HEK293T (cell line): ENCODE measurements at regions not wholly inside any gene's neighbourhood (a gene's known extent, or its start where the extent isn't known, plus 50 kb on each side); places are given as distances from the start of the nearest gene placed in this dataset.
"Not testable (repeated sequence)": the region's sequence is repeated elsewhere in the genome, so short reads cannot be mapped to it uniquely, and the experiment has no call there.

Source experiments
- CTCF ChIA-PET: fragments of 350-600 bp; formaldehyde crosslinking; extraction: SDS; loops from one replicate; lab custom pipeline; 2021; ENCODE audit warnings: antibody characterized with exemption, inconsistent platforms; lab: Yijun Ruan, JAX
- POLR2A ChIA-PET: fragments of 350-600 bp; formaldehyde crosslinking; extraction: SDS; loops from one replicate; lab custom pipeline; 2020; ENCODE audit warnings: antibody characterized with exemption, inconsistent platforms; lab: Yijun Ruan, JAX
- DNase-seq: peaks from one replicate; pipeline ENCODE4 v3.0.0; 2012; ENCODE audit warnings: mixed read lengths; ENCODE audit errors: extremely low spot score
- ARNT ChIP-seq: fragments of 450-650 bp; IDR thresholded peaks from 2 replicates; pipeline ENCODE4 v1.6.1; 2017; ENCODE audit warnings: mild to moderate bottlenecking
- BHLHE40 ChIP-seq: fragments of 450-650 bp; IDR thresholded peaks from 2 replicates; pipeline ENCODE4 v1.6.1; 2016; ENCODE audit warnings: mild to moderate bottlenecking, moderate library complexity, borderline replicate concordance
- CTBP1 ChIP-seq: fragments of 450-650 bp; IDR thresholded peaks from 2 replicates; pipeline ENCODE4 v1.6.1; 2016; ENCODE audit warnings: borderline replicate concordance
- ELF4 ChIP-seq: fragments of 450-650 bp; IDR thresholded peaks from 2 replicates; pipeline ENCODE4 v1.6.1; 2017; ENCODE audit warnings: antibody characterized with exemption
- FOXA1 ChIP-seq: fragments of 450-650 bp; IDR thresholded peaks from 2 replicates; pipeline ENCODE4 v1.6.1; 2016; ENCODE audit warnings: mild to moderate bottlenecking
- FOXK2 ChIP-seq: fragments of 450-650 bp; IDR thresholded peaks from 2 replicates; pipeline ENCODE4 v1.6.1; 2016; ENCODE audit warnings: mild to moderate bottlenecking
- FOXM1 ChIP-seq: fragments of 450-650 bp; IDR thresholded peaks from 2 replicates; pipeline ENCODE4 v1.6.1; 2017; ENCODE audit warnings: mild to moderate bottlenecking, borderline replicate concordance
- HDGF ChIP-seq: fragments of 450-650 bp; IDR thresholded peaks from 2 replicates; pipeline ENCODE4 v1.6.1; 2017; ENCODE audit warnings: antibody characterized with exemption, borderline replicate concordance
- L3MBTL2 ChIP-seq: fragments of 450-650 bp; conservative IDR thresholded peaks from 2 replicates; pipeline ENCODE4 v1.6.1; 2016; ENCODE audit warnings: mild to moderate bottlenecking
- LEF1 ChIP-seq: fragments of 450-650 bp; IDR thresholded peaks from 2 replicates; pipeline ENCODE4 v1.6.1; 2017; ENCODE audit warnings: mild to moderate bottlenecking, borderline replicate concordance
- NFRKB ChIP-seq: fragments of 450-650 bp; IDR thresholded peaks from 2 replicates; pipeline ENCODE4 v1.6.1; 2016; ENCODE audit warnings: mild to moderate bottlenecking, moderate library complexity
- SP1 ChIP-seq: fragments of 450-650 bp; IDR thresholded peaks from 2 replicates; pipeline ENCODE4 v1.6.1; 2017
- SUZ12 ChIP-seq: fragments of 450-650 bp; IDR thresholded peaks from 2 replicates; pipeline ENCODE4 v1.6.1; 2016; ENCODE audit warnings: mild to moderate bottlenecking
- TARDBP ChIP-seq: fragments of 450-650 bp; IDR thresholded peaks from 2 replicates; pipeline ENCODE4 v1.6.1; 2016
- ZNF384 ChIP-seq: fragments of 450-650 bp; IDR thresholded peaks from 2 replicates; pipeline ENCODE4 v1.6.1; 2016
- TF ChIP-seq, protein P1 (sequence below): fragments of 450-650 bp; IDR thresholded peaks from 2 replicates; pipeline ENCODE4 v1.6.1; 2016

DNA sequence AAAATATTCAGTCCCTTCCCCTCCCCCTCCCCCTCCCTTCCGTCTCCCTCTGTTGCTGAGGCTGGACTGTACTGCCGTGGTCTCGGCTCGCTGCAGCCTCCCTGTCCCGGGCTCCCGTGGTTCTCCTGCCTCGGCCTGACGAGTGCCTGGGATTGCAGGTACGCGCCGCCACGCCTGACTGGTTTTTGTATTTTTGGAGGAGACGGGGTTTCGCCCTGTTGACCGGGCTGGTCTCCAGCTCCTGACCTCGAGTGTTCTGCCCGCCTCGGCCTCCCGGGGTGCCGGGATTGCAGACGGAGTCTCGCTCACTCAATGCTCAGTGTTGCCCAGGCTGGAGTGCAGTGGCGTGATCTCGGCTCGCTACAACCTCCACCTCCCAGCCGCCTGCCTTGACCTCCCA lies 135.5 kb upstream of the PROKR2 start:
- POLR2A ChIA-PET, DNase-seq, CTCF ChIA-PET: not testable (repeated sequence)

DNA sequence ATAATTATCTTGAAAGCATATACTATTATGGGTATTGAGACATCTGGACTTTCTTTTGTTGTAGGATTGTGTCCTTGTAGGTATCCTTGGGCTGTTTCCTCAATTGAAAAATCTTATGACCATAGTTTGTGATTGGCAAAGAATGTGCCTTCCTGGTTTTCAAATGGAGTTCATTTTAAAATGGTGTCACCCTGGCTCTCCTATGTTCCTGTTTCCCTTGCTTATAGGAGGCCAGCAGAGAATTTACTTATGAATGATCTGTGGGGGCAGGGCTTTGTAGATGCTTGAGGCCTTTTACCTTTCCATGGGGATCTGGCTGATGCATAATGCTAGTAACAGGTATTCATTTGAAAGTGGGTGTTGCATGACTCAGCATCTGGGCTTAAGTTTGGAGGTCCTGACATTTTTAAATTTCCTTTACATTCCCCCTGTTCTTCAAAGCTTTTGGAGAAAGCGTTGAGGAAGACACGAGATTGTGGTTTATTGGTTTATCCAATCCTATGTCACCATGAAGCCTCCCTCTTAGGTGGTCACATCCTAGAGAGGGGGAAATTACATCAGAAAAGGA lies 135.0 kb upstream of the PROKR2 start:
- POLR2A ChIA-PET = no interaction called here
- no peak for TF ChIP-seq TARDBP
- TF ChIP-seq, protein P1, sequence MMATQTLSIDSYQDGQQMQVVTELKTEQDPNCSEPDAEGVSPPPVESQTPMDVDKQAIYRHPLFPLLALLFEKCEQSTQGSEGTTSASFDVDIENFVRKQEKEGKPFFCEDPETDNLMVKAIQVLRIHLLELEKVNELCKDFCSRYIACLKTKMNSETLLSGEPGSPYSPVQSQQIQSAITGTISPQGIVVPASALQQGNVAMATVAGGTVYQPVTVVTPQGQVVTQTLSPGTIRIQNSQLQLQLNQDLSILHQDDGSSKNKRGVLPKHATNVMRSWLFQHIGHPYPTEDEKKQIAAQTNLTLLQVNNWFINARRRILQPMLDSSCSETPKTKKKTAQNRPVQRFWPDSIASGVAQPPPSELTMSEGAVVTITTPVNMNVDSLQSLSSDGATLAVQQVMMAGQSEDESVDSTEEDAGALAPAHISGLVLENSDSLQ = no peak
- no peak for TF ChIP-seq FOXK2
- no peak for TF ChIP-seq NFRKB
- TF ChIP-seq FOXM1 = no peak
- no peak for TF ChIP-seq BHLHE40
- no peak for TF ChIP-seq ARNT
- TF ChIP-seq L3MBTL2 = no peak
- no peak for TF ChIP-seq SP1
- TF ChIP-seq HDGF = no peak
- TF ChIP-seq CTBP1 = no peak
- no peak for TF ChIP-seq ELF4
- TF ChIP-seq FOXA1 = no peak
- no peak for TF ChIP-seq ZNF384
- TF ChIP-seq LEF1 = no peak
- no peak for TF ChIP-seq SUZ12
- DNase-seq = no peak
- CTCF ChIA-PET = no interaction called here

DNA sequence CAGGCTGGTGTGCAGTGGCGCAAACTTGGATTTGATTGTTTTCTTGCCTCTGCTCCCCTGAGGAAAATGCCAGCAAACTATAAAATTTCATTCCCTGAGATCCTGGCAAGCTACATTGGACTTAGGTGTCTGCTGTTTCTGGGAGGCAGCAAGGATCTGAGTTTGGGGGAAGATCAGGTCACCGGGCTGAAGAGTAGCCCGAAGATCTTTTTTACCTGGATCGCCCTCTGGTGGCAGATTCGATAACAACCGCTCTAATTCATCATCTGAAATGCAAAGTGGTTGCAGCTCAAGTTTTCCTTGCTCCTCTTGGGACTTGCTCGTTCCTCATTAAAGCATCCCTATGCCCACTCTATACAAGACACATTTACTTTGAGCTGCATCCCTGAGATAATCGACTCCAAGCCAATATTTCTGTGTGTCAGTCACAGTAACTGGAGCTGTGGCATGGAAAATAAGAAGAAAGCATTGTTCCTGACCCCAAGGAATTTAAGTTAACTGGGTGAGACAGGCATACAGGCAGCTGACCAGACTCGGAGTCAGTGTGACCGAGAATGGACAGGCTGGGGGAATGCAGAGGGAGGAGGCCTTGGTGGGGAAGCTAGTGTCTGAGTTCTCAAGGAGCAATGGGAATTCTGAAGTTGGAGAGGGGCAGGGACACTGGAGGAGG lies 131.8 kb upstream of the PROKR2 start:
- CTCF ChIA-PET = interaction anchor here (0.7 to 3.0 kb wide), 8 partner anchors 15 to 244 kb away, joined by 3 to 18 read pairs (median 4); no protein-coding TSS in a partner anchor
- no peak for TF ChIP-seq L3MBTL2
- TF ChIP-seq ZNF384 = no peak
- TF ChIP-seq HDGF = no peak
- TF ChIP-seq, protein P1 = no peak
- TF ChIP-seq TARDBP = no peak
- TF ChIP-seq BHLHE40 = no peak
- no peak for TF ChIP-seq ARNT
- no peak for TF ChIP-seq ELF4
- no peak for TF ChIP-seq NFRKB
- no peak for TF ChIP-seq SP1
- TF ChIP-seq LEF1 = no peak
- TF ChIP-seq CTBP1 = no peak
- POLR2A ChIA-PET = no interaction called here
- DNase-seq = peak; percentile 57

DNA sequence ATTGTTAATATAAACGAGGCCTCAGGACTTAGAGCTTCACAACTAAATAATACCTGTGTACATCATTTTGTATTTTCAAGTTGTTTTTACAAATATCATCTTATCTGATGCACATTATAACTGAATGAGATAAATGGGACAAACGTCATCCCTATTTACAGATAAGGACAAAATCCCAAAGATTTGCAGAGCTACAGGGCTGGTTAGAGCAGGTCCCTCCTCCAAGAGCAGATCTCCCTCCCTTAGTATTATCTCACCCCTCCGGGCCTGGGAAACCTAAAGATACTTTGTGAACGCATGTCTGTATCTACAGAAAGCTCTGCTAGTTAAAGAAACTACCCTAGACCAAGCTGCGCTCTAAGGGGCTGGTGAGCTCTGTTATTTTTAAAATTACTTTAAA lies 130.4 kb upstream of the PROKR2 start:
- ChIA-PET CTCF (interaction anchor here (1.7 to 3.0 kb wide), 2 partner anchors 9 to 242 kb away, joined by 5 to 18 read pairs; no protein-coding TSS in a partner anchor), POLR2A (no interaction called here)
- no peak for DNase-seq
- TF ChIP-seq SUZ12 = no peak
- TF ChIP-seq FOXK2 = no peak
- TF ChIP-seq HDGF = no peak

DNA sequence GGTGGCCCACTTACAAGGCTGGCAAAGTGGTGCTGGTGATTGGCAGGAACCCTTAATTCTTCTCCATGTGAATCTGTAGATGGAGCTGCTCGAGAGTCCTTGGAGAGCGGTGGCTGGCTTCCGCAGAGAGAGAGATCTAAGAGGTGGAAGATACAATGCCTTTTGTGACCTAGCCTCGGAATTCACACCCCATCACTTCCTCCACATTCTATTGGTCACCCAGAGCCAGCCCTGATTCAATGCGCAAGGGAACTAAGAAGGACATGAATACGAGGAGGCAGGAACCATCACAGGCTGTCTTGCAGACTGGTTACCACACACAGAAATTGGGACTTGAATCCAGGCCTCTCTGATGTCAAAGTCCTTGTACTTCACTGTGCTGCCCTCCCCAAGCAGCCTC lies 128.9 kb upstream of the PROKR2 start:
- CTCF ChIA-PET = interaction anchor here (1.1 kb wide), 1 partner anchor 43 kb away, joined by 4 read pairs; no protein-coding TSS in a partner anchor
- no peak for DNase-seq
- POLR2A ChIA-PET = no interaction called here
- TF ChIP-seq ELF4 (no peak), HDGF (no peak), LEF1 (no peak), NFRKB (no peak), SUZ12 (no peak), CTBP1 (no peak), SP1 (no peak), FOXM1 (no peak), L3MBTL2 (no peak), TARDBP (no peak)
- TF ChIP-seq, protein P1 = no peak

DNA sequence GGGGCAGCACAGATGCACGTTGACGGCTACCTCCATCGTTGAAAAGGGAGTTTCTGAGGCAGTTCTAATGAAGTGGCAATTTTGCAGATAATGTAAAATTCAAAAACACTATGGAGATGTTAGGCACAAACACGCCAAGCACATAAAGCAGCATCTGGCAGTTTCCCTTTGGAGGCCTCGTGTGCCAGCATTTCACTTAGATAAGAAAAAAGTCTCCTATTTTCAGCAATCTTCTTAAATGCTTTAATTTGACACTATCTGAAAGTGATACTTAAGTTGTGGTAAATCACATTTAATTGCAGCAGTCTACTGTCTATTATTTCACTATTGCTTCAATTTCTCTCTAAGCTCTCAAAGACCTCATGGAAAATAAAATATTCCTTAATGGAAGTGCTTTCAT lies 125.3 kb upstream of the PROKR2 start:
- TF ChIP-seq ARNT = no peak
- TF ChIP-seq ELF4 = no peak
- TF ChIP-seq FOXK2 = no peak
- TF ChIP-seq SUZ12 = no peak
- TF ChIP-seq CTBP1 = no peak
- no peak for TF ChIP-seq FOXA1
- no peak for TF ChIP-seq NFRKB
- TF ChIP-seq TARDBP = no peak
- TF ChIP-seq LEF1 = no peak
- no peak for TF ChIP-seq SP1
- CTCF ChIA-PET = no interaction called here
- DNase-seq = no peak
- POLR2A ChIA-PET = no interaction called here

DNA sequence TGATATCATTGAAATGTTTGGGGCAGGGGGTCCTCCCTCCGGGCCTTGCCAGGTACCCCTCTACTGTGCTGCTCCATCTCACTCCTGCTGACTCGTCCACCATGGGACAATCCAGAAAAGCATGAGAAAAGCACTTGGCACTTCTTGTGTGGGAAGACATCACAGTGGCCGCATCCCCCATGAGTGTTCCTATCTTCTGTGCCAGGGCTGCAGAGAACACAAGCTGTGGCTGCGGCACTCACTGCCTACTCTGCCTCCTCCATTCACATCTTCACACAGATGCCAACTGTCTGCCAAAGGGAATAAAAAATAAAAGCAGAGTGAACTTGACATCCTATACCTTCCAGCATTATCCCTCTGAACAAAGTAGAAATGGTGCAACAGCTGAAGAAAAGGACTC lies 117.4 kb upstream of the PROKR2 start:
- CTCF ChIA-PET = no interaction called here
- DNase-seq = no peak
- POLR2A ChIA-PET = no interaction called here
- TF ChIP-seq SUZ12 (no peak), LEF1 (no peak), FOXA1 (no peak), TARDBP (no peak), BHLHE40 (no peak), ELF4 (no peak), SP1 (no peak)
- TF ChIP-seq, protein P1 = no peak
